Breast epithelium (tissue), 3 donors: ENCODE measurements at regions not wholly inside any gene's neighbourhood (a gene's known extent, or its start where the extent isn't known, plus 50 kb on each side); places are given as distances from the start of the nearest gene placed in this dataset.

Experiments used
- CTCF ChIP-seq, 3 donors: fragments of 450-650 bp; IDR thresholded peaks; one replicate each; pipeline ENCODE4 v1.5.1; 2016 to 2017; ENCODE audit warnings: antibody characterized with exemption in 3 of 3, mild to moderate bottlenecking in 3 of 3, moderate library complexity in 3 of 3
- POLR2A ChIP-seq: fragments of 450-650 bp; IDR thresholded peaks from one replicate; pipeline ENCODE4 v1.6.1; 2016; ENCODE audit warnings: antibody characterized with exemption, mild to moderate bottlenecking, moderate library complexity

- no peak for TF ChIP-seq CTCF (IDR thresholded peaks at IDR 0.05)
- TF ChIP-seq POLR2A = no peak
These were observed 1267.4 kb upstream of the GOT2 start for GRCh38 chr16:60001523-60001922.
